WI38 (cell line): ENCODE measurements at regions not wholly inside any gene's neighbourhood (a gene's known extent, or its start where the extent isn't known, plus 50 kb on each side); places are given as distances from the start of the nearest gene placed in this dataset.

Source experiments
- H3K4me3 ChIP-seq: 2 replicates; pipeline ENCODE4 v1.5.1; 2011; ENCODE audit warnings: low read depth, mild to moderate bottlenecking, control low read depth, low read length
- TF ChIP-seq, protein P1 (sequence below): IDR thresholded peaks from 2 replicates; pipeline ENCODE4 v1.5.1; 2012; ENCODE audit warnings: low read depth, mild to moderate bottlenecking, control low read depth, low read length

DNA sequence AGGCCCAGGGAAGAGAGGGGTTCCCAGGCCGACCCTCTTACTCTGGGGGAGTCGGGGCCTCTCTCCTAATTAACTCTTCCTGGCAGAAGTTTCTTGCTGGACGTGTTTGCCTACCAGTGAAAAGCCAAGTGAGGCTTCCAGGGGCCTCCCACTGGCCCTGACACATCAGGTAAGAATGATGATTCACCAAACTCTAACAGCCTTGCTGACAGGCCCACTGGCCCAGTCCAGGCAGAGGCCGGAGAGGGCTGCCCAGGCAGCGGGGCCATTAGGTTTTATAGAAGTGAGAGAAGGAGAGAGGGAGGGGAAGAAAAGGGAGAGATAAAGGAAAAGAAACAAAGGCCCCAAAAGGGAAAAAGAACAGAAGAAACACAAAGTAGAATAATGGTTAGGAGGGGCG is 50.8 kb upstream of the FOXE1 start:
- TF ChIP-seq, protein P1, sequence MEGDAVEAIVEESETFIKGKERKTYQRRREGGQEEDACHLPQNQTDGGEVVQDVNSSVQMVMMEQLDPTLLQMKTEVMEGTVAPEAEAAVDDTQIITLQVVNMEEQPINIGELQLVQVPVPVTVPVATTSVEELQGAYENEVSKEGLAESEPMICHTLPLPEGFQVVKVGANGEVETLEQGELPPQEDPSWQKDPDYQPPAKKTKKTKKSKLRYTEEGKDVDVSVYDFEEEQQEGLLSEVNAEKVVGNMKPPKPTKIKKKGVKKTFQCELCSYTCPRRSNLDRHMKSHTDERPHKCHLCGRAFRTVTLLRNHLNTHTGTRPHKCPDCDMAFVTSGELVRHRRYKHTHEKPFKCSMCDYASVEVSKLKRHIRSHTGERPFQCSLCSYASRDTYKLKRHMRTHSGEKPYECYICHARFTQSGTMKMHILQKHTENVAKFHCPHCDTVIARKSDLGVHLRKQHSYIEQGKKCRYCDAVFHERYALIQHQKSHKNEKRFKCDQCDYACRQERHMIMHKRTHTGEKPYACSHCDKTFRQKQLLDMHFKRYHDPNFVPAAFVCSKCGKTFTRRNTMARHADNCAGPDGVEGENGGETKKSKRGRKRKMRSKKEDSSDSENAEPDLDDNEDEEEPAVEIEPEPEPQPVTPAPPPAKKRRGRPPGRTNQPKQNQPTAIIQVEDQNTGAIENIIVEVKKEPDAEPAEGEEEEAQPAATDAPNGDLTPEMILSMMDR, result no peak
- no peak overlapping the region for H3K4me3 ChIP-seq

DNA sequence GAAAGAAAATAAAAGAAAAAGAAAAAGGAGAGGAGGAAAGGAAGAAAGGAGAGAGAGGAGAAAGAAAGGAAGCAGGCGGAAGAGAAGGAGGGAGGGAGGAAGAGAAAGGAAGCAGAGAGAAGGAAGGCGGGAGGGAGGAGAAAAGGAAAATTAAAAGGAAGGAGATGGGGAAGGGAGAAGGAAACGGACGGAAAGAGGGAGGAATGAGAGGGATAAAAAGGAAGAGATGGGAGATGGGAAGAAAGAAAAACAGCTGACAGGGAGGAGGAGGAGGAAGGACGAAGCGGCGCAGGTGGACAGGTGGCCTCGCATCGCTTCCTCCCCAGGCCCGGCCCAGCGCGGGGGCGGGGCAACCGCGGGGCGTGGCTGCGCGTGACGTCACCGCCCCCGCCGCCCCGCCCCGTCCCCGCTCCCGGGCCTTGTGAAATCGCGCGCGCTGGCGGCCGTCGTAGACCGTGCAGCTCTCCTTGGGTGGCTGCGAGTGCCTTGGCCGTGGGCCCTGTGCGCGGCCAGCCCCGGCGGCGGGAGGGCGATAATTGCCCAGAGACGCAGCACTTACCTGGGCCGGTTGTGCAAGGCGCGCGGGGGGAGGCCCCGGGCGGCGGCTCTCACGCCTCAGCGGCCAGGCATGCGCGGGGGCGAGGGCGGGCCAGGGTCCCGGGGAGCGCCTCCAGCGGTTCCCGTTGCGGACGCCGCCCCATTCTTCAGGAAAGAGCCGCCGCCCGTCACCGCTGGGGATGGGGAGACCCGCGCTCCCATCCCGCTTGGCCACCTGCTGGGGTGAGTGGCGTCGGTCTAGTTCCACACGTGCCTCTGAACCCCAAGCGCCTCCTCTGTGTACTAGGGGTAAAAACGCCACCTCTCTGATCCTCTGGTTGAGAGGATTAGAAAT is 49.6 kb upstream of the FOXE1 start:
- peak overlapping the region; percentile 52 for H3K4me3 ChIP-seq
- TF ChIP-seq, protein P1, result no peak
